ENCODE measurements at regions not wholly inside any gene's neighbourhood (a gene's known extent, or its start where the extent isn't known, plus 50 kb on each side); places are given as distances from the start of the nearest gene placed in this dataset.

DNA sequence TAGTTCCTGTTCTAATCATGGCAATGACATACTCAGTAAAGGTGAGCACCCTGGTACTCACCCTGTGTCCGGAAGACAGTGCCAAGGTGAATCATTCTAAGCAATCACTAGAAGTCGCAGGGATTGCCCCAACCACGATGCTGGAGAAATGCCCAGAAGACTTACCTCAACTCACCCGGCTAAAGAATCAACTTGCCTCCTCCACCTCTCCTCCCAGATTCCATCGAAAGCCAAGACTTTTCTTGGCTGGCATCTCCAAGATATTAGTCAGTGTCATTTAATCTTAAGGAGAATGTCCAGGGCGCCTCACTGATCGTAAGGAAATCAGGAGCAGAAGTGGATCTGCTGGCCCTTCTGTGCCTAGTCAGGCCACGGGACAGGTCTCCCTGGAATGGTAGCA lies 204.9 kb downstream of the ERCC6L2 start:
- FAIRE-seq: no peak
- no peak for TF ChIP-seq CTCF (IDR thresholded peaks at IDR 0.05; ENCODE audit: insufficient read depth, missing control alignments)
- no peak for DNase-seq (ENCODE audit: insufficient read length, low spot score)

DNA sequence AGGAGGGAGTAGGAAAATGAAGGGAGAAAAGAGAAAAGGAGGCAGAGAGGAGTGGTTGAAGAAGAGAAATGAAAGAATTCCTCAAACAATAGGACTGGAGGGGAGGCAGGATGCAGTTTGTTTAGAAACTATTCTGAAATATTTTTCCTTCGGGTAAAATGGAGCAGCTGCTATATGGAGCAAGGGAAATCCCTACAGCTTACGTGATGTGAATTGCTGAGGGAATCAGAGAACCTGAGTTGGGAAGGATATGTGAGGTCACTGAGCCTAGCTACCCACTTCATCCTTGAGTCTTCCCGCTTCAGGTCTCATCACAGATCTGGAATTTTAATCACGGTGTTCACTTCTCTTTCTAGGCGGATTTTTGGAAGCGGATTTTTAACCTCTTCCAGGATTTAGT lies 204.3 kb downstream of the ERCC6L2 start:
- FAIRE-seq (no peak), DNase-seq (ENCODE audit: insufficient read length, low spot score) (no peak)
- no peak for TF ChIP-seq CTCF (IDR thresholded peaks at IDR 0.05; ENCODE audit: insufficient read depth, missing control alignments)

- FAIRE-seq (no peak), DNase-seq (ENCODE audit: insufficient read length, low spot score) (no peak)
- TF ChIP-seq CTCF (IDR thresholded peaks at IDR 0.05; ENCODE audit: insufficient read depth, missing control alignments): peak; percentile 33
Observed at GRCh38 chr9:96078897-96079490, 203.5 kb downstream of the ERCC6L2 start.

- DNase-seq (ENCODE audit: insufficient read length, low spot score) (no peak), FAIRE-seq (no peak)
- no peak for TF ChIP-seq CTCF (IDR thresholded peaks at IDR 0.05; ENCODE audit: insufficient read depth, missing control alignments)
Observed at GRCh38 chr9:96075757-96076156, 200.3 kb downstream of the ERCC6L2 start.

- no peak for TF ChIP-seq CTCF (IDR thresholded peaks at IDR 0.05; ENCODE audit: insufficient read depth, missing control alignments)
- FAIRE-seq (no peak), DNase-seq (ENCODE audit: insufficient read length, low spot score) (no peak)
Observed at GRCh38 chr9:96075111-96075510, 199.6 kb downstream of the ERCC6L2 start.

DNA sequence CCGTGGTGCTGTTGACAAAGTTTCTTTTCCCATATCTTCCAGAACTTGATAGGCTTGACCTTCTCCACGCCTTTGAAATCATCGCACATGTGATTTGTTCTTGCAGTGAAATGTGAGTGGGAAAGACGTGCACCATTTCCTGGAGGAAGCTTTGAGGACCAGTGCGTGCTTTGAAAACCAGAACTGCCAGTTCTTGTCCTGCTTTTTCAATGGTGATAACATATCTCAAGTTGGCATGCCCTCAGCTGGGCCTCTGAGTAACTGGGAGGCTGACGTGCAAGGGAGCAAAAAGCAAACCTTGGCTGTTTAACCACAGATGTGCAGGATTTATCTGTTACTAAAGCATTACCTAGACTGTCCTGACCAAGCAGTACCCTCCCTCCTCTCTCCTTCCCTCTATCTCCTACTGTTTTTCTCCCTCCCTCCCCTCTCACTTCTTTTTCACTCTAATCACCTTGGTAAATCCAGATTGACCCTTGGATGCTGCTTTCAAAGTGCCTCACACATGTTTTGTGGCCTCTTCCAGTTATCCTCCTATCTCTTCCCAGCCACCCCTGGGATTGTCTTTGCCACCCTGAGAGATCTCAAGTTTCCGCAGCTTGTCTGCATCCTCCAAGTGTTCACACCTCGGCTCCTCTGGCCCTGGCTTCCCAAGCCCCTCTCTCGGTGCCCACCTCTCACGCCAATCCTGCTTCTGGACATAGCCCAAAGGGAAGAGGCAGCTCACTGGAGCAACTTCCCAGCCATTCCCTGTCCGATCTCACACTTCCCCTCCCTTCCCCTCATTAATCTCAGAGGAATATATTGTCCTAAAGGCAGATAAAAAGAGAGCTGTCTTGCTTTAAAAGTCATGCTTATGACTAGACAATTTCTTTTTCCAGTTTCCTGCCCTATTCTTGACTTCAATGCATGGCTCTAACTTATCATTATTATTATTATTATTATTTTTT lies 198.3 kb downstream of the ERCC6L2 start:
- FAIRE-seq (no peak), DNase-seq (ENCODE audit: insufficient read length, low spot score) (no peak)
- TF ChIP-seq CTCF (IDR thresholded peaks at IDR 0.05; ENCODE audit: insufficient read depth, missing control alignments): no peak

GRCh38 chr9:96072930-96073329 lies 197.4 kb downstream of the ERCC6L2 start:
- FAIRE-seq (no peak), DNase-seq (ENCODE audit: insufficient read length, low spot score) (no peak)
- no peak for TF ChIP-seq CTCF (IDR thresholded peaks at IDR 0.05; ENCODE audit: insufficient read depth, missing control alignments)

Data from D721Med (cell line).